CD4-positive, alpha-beta T cell treated with Interleukin-15 for 1 hour (primary cell): ENCODE measurements at regions not wholly inside any gene's neighbourhood (a gene's known extent, or its start where the extent isn't known, plus 50 kb on each side); places are given as distances from the start of the nearest gene placed in this dataset.

Experiments used
- DNase-seq: peaks from one replicate; pipeline ENCODE4 v3.0.0-alpha.2; 2020

DNA sequence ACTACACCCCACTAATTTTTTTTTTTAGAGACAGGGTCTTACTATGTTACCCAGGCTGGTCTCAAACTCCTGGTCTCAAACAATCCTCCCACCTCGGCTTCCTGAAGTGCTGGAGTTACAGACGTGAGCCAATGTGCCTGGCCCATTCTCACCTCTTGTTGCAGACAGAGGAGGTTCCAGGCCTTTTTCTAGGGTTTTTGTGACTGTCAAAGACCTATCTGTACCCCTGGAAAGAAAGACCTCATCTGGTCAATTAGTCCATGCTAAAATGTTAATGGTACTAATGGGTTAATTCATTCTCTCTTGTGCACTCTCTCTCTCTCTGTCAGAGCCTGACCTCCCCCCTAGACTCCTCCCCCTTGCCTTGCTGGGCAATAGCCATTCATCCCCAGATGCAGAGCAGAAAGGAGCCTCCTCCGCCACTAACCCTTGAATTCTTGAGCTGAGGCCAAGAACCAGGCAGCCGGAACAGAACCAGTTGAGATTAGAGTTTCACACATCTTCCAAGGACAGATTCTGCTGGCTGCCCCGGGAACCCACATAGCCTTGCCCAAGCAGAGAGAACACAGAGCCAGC, 209.7 kb downstream of the SKIDA1 start:
- DNase-seq: no peak

DNA sequence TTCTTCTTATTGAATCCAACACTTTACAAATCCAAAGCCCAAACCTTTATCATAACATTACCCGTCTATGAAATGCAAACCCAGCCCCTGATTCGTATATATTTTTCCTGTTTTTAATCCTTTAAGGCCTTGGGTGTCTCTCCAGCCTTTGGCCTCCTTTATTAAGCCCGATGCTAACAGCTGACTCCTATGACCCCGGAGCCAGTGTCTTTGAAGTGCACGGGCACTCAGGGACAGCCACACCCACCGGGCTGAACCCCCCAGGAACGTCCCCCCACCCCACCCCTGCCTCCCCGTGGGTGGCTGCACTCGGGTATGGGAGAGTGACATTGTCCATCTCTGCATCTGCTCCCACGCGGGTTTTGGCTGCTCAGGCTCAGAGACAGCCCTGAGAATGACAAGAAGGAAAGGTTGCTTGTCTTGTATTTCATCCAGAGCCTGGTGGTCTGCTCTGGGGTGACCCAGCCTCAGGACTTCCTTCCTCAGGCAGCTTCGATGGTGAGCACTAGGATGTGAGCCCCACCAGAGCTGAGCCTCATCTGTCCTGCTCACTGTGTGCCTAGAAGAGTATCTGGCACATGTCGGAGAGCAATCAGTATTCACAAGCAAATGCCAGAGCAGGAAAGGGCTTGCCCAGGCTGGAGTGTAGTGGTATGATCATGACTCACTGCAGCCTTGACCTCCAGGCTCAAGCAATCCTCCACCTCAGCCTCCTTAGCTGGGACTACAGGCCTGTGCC, 210.4 kb downstream of the SKIDA1 start:
- DNase-seq: no peak

DNA sequence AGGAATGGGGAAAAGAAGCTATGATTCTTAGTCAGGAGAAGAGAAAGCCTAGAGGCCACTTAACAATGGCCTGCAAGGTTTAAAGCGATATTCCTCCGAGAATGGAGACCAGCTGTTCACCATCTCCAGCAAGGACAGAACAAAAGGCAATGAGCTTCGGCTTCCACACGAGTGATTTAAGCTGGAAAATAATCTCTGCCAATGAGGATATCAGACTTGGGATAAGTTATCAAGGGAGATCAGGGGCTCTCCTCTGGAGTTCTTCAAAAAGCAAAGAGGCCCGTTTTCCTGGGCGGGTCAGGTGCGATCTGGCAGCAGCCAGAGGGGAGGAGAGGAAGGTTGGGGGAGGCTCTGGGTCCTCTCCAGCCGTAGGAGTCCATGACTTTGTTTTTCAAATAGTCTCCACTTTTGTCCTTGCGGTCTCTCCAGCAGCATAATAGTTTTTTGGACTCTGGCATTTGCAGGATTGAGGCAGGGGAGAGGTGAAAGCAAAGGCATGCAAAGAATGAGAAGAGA, 211.3 kb downstream of the SKIDA1 start:
- DNase-seq: no peak

DNA sequence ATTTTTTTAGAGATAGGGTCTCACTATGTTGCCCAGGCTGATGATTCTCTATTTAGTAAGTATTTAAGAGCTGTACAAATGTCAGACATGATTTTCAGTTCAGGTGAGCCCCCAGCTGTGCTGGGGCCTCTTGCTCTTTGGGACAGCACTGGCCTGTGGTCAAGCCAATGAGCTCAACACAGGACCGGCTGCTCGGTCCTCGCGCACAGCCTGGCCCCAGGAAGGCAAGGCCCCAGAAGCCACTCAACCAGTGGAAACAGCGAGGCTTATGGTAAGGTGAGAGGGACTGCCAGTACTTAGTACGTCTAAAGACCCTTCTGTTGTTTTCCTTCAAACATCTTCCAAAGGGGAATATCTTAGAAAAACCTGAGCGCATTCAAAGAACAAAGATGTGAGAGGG, 211.8 kb downstream of the SKIDA1 start:
- DNase-seq: no peak

DNA sequence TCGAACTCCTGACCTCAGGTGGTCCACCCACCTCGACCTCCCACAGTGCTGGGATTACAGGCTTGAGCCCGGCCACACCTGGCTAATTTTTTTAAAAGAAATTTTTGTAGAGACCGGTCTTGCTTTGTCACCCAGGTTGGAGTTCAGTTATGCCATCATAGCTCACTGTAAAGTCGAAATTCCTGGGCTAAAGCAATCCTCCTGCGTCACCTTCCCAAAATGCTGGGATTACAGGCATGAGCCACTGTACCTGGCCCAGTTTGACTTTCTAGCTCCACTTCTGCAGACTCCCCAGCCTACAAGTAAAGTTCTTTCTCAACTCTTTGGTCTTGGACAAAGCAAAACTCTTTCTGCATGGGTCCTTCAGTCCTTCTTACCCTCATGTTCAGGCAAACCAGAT, 214.1 kb downstream of the SKIDA1 start:
- no peak for DNase-seq

DNA sequence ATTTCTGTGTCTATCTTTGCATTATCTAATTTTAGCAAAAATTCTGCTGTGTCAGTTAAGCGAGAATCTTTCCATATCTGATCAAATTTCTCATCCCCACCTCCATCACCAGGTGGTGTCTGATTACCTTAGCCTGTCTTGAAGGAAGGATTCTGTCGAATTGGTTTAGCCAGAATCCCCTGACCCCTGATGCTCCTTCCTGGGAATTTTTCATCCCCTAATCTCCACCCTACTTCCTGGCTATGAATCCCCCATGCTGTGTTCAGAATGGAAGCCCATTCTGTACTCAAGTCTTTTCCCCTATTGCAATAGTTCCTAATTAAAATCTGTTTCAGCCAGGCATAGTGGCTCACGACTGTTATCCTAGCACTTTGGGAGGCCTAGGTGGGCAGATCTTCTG, 216.1 kb downstream of the SKIDA1 start:
- DNase-seq: no peak

DNA sequence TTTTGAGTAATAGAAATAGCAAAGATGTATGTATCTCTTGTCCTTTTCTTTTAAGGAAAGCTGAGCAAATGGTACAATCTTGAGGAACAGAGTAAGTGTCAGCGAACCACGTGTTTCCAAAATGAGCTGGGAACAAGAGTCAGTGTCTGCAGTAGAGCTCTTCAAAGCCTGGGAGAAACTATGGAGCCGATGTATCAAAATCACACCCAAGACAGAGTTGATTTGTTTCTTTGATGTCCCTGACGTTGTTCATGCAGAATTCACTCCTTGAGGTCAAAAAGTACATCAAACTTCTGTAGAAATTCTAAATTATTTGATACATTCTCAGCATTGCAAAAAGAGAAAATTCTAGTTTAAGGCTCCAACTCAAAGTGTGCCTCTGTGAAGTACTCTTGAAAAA, 216.5 kb downstream of the SKIDA1 start:
- DNase-seq: no peak

DNA sequence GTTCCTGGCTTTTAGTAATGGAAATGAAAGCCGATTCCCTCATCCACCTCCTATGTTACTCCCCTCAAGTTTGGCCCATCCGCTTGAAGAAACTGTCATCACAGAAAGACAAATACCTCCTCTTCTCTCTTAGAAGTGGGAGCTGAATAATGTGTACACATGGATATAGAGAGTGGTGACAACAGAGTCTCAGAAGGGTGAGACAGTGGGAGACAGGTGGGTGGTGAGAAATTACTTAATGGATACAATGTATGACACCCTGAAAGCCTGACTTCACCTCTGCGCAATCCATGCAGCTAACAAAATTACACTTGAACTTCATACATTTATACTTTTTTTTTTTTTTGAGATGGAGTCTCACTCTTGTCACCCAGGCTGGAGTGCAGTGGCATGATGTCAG, 217.5 kb downstream of the SKIDA1 start:
- DNase-seq: no peak

DNA sequence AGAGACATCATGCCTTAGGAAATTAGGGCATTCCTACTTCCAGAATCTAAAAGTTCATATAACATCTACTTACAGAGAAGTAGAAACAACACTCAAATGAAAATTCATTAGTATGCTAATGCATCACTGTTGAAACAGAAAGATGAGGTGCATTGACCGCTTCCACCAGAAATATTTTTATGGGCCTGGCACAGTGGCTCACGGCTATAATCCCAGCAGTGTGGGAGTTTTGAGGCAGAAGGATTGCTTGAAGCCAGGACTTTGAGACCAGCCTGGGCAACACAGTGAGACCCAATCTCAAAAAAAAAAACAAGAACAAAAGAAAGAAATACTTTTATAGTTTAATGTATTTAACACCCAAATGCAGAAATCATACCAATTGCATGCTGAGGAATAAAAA, 220.9 kb downstream of the SKIDA1 start:
- DNase-seq: no peak

DNA sequence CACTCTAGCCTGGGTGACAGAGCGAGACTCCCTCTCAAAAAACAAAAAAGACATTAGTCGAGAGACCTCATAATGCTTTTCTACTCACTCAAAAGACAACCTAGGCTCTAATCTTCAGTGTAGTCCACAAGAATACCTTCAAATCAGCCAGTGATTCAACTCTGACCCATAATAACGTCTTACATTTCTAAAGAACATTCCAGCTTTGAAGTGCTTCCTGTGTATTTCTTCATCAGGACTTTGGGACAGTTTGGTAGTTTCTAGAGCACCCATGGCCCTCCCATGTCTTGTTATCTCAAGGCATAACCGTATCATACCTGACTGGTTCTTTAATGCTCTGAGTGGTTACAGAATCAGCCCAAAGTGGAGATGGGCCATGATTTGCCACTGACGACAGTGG, 221.3 kb downstream of the SKIDA1 start:
- DNase-seq: no peak

DNA sequence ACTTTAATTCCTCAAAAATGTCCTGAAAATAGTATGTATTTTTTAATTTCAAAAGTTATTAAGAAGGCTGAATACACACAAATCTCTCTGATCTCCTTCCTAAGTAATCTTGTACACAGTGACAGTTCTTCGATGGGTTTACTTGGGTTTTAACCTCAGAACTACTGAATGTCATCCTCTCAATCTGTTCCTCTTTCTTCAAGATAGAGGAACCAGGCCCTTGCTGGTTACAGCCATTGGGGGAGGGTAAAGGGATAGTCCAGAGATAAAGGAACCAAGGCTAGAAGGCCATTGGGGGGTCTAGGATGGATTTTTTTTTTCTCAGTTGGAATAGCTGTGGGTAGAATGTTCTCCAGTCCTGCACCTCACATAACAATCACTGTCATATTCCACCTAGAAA, 224.9 kb downstream of the SKIDA1 start:
- no peak for DNase-seq

DNA sequence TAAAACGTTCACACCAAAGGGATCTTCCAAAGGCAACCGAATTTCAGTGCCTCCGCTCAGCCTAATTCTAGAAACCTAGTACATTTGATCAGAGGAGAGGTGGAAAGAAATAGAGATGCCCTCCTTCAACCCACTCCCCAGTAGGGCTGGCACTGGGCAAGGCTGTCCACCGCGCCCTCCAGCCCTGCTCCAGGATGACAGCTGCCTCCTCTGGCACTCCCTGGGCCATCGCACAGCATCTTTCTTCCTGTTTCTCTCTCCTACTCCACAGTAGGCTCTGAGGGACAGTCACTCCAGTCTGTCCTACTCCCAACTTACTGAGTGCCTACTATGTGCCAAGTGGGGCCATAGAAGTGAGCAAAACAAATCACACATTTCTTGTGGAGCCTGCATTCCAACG, 226.2 kb downstream of the SKIDA1 start:
- DNase-seq: no peak

DNA sequence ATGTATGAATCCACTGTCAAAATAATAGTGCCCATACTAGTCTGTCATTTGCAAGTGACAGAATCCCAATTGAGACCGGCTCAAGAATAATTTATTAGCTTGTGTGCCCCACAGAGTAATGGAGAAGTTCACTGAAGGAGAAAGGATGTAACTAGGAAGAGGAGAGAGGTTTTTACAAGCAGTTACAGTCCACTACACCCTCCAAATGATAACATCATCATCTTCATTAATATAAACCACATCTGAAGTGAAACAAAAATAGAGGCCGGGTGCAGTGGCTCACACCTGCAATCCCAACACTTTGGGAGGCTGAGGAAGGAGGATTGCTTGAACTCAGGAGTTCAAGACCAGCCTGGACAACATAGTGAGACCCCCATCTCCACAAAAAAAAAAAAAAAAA, 226.8 kb downstream of the SKIDA1 start:
- no peak for DNase-seq

DNA sequence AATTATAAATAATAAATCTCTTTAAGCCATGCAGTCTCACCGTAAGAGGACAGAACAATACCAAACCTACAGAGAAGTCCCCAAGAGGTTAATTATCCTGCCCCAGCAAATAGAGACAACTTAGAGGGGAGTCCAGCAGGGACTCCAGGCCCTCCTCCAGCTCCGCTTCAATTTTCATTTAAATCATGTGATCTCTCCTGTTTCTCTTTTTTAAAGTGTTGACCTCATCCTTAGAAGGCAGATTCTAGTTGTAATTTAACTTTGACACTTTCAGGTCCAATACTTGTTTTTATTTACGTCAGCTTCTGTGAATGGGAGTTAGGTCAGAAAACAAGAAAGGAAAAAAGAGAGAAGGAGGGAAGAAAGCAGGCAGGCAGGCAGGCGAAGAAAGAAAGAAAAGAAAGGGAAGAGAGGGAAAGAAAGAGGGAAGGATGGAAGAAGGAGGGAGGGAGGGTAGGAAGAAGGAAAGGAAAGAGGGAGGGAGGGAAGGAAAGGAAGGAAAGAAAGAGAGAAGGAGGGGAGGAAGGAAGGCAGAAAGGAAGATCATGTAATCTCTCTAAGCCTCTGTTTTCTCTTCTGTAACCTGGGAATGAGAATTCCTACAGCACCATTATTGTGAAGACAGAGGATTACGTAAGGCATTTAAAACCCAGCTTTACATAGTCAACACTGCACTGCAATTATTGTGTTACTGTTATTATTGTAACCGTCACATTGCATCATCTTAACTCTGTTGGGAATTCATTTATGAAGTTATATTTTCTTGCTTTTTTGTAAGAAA, 227.7 kb downstream of the SKIDA1 start:
- no peak for DNase-seq

DNA sequence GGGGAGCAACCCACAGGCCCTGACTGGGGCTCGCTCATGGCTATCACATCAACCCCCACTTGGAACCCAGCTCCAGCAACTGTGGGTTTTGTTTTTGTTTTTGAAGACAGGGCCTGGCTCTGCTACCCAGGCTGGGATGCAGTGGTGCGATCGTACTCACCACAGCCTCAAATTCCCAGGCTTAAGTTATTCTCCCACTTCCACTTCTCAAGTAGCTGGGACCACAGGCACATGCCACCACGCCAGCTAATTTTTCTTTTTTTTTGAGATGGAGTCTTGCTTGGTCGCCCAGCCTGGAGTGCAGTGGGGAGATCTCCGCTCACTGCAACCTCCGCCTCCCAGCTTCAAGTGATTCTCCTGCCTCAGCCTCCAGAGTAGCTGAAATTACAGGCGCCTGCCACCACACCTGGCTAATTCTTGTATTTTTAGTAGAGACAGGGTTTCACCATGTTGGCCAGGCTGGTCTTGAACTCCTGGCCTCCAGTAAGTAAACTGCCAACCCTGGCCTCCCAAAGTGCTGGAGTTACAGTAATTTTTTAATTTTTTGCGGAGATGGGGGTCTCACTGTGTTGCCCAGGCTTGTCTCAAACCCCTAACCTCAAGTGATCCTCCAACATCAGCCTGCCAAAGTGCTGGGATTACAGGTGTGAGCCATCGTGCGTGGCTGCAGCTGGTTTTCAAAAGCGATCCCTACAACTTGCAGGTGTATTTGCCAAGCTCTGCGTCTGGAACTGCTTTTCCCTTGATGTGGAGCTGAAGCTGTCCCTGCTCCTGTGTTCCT, 228.7 kb downstream of the SKIDA1 start:
- no peak for DNase-seq

DNA sequence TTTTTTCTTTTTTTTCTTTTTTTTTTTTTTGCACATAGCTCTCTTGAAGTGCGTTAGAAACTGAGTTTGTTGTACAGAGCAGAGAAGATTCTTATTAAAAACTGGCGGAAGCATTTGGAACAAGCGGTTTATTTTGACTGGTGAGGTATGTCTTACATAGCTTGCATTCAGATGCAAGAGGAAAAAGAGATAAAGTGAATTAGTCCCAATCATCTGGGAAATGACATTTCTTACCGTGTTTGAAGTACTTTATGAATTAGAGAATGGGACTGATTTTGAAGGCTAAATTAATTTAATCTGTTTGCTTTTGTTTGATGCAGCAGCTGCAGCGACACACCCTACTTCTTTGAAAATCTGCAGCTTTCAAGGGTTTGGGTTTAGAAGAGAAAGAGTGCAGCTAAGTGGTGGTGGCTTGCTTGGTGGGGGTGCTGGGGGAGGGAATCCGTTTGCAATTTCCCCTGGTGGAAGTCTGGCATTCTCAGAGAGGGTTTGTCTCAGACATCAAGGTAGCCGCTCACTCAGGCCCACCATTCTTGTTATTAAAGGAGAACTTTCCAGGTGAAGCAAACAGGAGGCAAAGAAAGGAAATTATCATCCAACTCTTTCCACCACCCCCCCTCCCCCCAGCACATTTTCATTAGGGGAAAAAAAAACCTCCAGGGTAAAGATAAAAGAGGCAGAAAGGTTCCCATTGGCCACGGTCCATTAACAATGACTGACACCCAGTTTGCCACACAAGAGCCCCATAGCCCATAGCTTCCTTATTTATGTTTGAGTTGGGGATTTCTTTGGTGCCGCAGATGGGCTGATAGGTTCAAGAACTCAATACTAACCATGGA, 231.7 kb downstream of the SKIDA1 start:
- DNase-seq: no peak

DNA sequence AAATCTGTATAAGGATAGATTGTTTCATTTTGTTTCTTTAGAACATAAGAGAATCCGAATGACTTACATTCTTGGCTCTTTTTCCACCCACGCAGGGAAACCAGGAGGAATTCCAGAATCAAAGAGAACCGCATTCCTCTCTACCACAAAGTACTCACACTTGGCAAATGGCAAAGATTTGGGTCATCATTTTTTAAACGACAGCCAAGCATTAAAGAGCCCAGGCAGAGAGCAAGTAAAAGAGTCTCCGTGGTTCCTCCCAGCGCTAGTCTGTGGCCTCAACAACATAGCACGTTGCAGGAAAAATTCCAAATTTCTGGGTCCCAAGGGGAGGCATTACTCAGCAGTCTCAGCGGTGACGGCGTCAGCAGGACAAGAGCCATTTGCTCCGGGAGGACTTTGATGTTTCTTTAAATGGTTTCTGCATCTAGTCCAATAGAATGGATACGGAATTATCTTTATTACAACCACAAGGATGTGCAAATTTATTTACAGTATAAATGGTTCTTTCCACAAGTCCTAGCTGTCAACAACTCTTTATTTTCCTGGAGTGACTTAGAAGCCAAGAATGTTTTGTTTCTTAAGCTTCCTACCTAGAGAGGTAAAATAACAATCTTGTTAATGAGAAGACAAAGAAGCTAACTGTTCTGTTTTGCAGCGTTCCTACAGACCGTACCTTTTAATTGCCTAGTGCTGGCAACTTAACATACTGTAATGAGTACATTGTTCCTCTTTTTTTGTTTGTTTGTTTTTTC, 232.5 kb downstream of the SKIDA1 start:
- no peak for DNase-seq

DNA sequence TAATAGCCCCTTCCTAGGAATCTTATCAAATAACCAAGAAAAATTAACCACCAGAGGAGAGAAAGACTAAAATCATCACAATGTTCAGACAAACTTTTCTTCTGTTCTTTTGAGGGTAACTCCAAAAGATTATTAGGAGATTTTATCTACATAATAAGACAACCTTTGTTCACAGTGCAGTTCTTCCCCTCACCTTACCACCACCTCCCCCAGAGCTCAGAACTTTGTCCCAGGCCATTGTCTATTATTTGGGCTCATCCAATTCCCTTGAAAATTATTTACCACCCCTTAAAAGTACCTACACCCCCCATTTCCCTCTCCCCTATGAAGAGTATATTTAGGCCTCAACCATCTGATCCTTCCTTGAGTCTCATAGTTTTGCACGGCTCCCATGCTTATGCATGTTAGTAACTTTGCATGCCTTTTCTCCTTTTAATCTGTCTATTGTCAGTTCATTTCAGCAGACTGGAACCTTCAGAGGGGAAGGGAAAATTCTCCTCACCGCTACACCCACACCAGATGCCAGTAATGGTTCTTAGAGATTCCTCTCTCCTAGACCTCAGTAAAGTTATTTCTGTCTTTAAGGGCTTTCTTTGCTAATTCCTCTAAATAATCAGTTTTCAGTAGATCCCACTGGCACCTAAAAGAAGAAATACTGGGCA, 234.9 kb downstream of the SKIDA1 start:
- DNase-seq: no peak

DNA sequence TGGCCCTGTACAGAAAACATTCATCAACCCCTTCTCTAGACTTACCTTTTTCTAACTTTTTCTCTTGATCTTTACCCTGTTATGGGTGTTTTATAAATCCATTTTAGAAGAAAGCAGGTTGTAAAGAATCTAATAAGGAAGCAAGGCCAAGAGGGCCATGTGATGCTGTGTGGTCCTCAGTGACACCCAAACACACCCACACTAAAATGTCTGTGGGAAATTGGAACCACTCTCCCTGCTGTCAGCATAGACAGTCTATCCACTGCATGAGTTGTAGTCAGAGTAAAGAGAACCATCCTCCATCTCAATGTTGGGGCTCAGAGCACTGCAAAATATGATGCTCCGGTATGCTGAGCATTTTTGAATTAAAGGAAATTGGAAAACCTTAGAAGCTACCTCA, 235.5 kb downstream of the SKIDA1 start:
- no peak for DNase-seq

DNA sequence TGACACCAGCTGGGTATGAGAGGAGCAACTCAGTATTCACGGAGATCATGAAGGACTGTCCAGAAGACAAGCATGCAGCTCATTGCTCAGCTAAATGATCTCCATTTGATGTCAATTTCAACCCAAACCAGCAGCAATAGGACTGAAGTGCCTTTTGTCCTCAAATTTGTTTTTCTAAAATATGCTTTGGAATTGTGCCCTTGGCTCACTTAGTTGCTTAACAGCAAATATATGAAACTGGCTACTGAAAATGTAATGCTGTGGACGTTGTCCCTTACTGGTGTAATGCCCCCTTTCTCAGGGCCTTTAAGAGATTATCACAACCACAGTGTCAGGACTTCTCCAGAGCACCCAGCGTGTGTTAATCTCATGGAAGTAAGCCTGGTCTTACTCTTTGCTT, 236.2 kb downstream of the SKIDA1 start:
- no peak for DNase-seq

DNA sequence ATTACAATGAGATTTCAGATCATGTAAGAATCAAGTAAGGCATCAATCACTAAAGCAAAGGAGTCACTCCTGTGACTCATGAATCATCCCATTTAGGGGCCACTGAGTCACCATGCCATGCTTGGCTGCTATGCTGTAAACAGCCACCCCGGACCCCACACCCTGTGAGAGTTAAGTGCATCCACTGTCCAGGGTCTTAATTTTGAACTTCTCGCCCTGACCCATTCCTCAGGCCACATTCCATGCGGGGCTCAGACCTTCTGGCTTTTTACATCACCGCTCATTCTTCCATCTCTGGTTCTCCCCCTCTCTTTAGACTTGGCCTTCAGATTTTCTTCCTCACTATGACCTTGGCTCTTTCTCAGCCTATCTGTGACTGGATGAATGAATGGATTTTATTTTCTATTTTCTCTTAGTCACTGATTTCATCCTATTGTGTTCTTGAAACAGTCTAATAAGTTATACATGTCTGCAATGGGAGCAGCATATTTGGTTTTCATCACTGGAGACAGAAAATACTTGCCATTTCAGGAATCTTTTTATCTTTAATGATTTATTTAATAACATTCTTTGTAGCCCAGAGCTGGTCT, 239.6 kb downstream of the SKIDA1 start:
- DNase-seq: no peak
